AG04449 (cell line): ENCODE measurements at regions not wholly inside any gene's neighbourhood (a gene's known extent, or its start where the extent isn't known, plus 50 kb on each side); places are given as distances from the start of the nearest gene placed in this dataset.

Source experiments
- CTCF ChIA-PET: fragments of 350-600 bp; formaldehyde crosslinking; extraction: SDS; loops from one replicate; lab custom pipeline; 2021; ENCODE audit warnings: antibody characterized with exemption; lab: Yijun Ruan, JAX
- POLR2A ChIA-PET: fragments of 400-600, 350-600 bp; formaldehyde crosslinking; extraction: SDS; loops from one replicate; lab custom pipeline; 2020; ENCODE audit warnings: antibody characterized with exemption, inconsistent platforms; lab: Yijun Ruan, JAX
- DNase-seq: peaks from one replicate; pipeline ENCODE4 v3.0.0-alpha.2; 2010; ENCODE audit warnings: low read depth, low spot score
- H3K4me3 ChIP-seq: 2 replicates; pipeline ENCODE4 v1.5.1; 2011; ENCODE audit warnings: low read depth, mild to moderate bottlenecking, control low read depth, low read length
- TF ChIP-seq, protein P1 (sequence below): IDR thresholded peaks from one replicate; pipeline ENCODE4 v1.5.1; 2011; ENCODE audit warnings: mild to moderate bottlenecking, moderate library complexity, low read length, control low read depth, inconsistent platforms; ENCODE audit not compliant: insufficient read depth; ENCODE audit errors: missing control alignments

DNA sequence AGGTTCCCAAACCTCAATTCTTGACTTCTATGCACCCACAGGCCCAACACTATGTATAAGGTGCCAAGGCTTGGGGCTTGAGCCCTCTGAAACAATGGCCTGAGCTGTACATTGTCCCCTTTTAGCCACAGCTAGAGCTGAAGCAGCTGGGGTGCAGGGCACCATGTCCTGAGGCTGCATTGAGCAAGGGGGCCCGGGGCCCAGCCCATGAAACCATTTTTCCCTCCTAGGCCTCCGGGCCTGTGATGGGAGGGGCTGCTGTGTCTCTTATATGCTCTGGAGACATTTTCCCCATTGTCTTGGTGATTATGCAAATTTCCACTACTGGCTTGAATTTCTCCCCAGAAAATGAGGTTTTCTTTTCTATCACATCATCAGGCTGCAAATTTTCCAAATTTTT lies 155.5 kb downstream of the FASLG start:
- ChIA-PET POLR2A (no interaction called here), CTCF (no interaction called here)
- H3K4me3 ChIP-seq, result no peak overlapping the region
- DNase-seq, result no peak
- TF ChIP-seq, protein P1, sequence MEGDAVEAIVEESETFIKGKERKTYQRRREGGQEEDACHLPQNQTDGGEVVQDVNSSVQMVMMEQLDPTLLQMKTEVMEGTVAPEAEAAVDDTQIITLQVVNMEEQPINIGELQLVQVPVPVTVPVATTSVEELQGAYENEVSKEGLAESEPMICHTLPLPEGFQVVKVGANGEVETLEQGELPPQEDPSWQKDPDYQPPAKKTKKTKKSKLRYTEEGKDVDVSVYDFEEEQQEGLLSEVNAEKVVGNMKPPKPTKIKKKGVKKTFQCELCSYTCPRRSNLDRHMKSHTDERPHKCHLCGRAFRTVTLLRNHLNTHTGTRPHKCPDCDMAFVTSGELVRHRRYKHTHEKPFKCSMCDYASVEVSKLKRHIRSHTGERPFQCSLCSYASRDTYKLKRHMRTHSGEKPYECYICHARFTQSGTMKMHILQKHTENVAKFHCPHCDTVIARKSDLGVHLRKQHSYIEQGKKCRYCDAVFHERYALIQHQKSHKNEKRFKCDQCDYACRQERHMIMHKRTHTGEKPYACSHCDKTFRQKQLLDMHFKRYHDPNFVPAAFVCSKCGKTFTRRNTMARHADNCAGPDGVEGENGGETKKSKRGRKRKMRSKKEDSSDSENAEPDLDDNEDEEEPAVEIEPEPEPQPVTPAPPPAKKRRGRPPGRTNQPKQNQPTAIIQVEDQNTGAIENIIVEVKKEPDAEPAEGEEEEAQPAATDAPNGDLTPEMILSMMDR, result no peak

DNA sequence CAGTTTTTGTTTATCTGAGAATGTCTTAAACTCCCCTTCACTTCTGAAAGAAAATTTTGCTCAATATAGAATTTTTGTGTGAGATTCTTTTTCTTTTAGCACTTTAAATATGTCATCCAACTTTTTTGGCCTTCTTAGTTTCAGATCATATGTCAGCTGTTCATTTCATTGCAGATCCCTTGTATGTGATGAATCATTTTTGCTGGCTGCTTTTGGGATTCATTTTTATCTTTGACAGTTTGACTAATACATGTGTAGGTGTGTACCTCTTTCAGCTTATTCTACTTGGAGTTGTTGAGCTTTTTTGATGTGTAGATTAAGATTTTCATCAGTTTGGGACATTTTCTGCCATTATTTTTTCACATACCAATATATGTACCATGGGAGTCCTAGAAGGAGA lies 156.8 kb downstream of the FASLG start:
- no peak overlapping the region for H3K4me3 ChIP-seq
- ChIA-PET POLR2A (no interaction called here), CTCF (no interaction called here)
- DNase-seq, result no peak
- TF ChIP-seq, protein P1, result no peak

DNA sequence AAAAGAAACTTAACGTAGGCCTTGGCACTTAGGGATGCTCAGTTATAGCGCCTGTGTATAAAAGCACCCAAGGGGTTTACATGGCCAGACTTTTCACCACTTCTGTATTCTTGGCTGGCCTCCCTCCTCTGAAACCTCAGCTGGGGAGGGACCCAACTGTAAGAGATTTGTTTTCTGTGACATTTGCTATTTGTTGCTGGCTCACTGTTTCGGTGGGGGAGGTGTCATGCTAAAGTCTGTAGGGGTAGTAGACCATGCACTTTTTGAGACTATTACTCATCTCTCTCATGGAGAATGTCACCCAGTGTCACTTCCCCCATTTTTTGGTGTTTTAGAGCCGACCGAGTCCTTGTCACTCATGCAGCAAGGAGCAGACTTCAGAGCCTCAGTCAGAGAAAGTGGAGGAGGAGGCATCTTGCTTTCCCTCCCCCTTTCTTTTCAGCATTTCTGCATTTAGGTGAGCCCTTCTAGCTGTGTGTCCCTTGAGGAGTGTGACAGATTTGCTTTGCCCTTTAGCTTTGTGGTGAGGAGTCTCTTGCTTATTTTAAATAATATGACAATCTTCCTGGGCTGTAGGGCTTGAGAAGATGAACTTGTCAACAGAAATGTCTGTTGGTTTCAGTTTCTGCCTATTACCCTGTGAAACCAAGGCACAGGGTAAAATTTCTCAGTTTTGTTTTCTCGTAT lies 160.1 kb downstream of the FASLG start:
- no peak for DNase-seq
- CTCF ChIA-PET, result interaction anchor here (0.9 to 3.1 kb wide), 6 partner anchors 74 to 383 kb away, joined by 3 to 9 read pairs (median 4); no protein-coding TSS in a partner anchor
- TF ChIP-seq, protein P1, result no peak

DNA sequence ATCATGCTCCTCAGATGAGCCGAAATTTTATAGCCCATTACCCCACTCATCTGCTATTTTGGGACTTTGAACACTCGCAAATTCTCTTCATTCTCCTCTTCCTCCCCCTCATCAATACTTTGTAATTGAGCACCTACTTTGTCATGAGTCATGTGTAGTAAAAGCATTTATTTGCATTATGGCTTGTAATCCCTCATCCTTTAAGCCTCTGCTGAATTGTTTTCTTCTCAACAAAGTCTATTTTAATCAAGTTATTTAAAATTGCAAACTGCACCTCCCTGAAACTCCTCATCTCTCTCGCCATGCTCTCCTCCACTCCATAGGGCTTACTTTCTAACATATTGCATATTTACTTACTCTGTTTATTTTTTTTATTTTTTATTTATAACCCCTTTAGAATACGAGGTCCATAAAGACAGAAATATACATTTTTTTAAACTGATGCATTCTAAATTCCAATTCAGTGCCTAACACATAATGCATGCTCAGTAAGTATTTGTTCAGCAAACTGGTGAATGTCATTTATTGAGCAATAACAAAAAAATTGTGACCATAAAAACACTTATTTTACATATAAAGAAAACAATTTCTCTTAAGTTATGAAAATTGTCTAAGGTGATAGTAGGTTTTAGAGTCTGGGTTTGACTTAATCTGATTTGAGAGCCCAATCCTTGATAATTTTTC lies 161.7 kb downstream of the FASLG start:
- CTCF ChIA-PET, result interaction anchor here (1.0 to 3.2 kb wide), 8 partner anchors 74 to 382 kb away, joined by 3 to 17 read pairs (median 4); no protein-coding TSS in a partner anchor
- POLR2A ChIA-PET, result no interaction called here
- H3K4me3 ChIP-seq, result no peak overlapping the region

More for the DNA sequence above, 160.1 kb downstream of the FASLG start:
- no peak overlapping the region for H3K4me3 ChIP-seq
- POLR2A ChIA-PET, result no interaction called here

DNA sequence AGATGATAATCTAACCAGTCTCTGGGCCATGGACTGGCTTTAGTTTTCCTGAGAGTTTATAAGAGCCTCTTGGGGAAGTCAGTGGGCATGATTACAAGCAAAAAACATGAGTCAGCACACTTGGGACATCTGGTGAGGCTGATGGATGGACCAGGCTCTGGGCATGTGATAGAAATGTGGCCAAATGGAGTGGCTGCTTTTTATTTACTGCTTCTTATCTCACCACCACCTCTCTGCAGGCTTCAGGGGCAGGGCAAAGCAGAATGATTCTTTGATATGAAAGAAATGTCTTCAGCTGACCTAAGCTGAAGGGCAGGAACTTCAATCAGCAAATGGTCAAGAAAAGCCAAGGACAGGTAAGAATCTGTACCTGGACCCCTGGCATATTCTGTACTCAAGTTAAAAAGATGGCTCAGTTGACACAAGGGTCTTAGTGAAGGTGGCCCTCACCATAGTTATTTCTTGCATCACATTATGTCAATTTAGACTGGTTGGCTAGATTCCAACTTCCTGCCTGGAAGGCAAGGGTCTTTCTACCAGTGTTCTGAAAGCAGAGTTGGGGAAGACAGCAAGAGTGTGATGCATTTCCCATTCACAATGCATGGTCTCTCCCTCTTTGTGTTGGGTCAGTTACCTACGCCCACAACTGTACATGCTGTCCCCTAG lies 162.8 kb downstream of the FASLG start:
- H3K4me3 ChIP-seq, result no peak overlapping the region
- ChIA-PET CTCF (interaction anchor here (1.0 to 8.1 kb wide), 5 partner anchors 76 to 383 kb away, joined by 3 to 111 read pairs (median 9); partner anchors contain the start of gene TNFSF4), POLR2A (no interaction called here)
- TF ChIP-seq, protein P1, result no peak
- no peak for DNase-seq

More for the DNA sequence above, 161.7 kb downstream of the FASLG start:
- DNase-seq, result no peak
- TF ChIP-seq, protein P1, result no peak
